Stimulated activated CD8-positive, alpha-beta memory T cell treated with anti-CD3 and anti-CD28 coated beads, Interleukin-7, amount 100 ng/mL, for 48 hours (primary cell): ENCODE measurements at regions not wholly inside any gene's neighbourhood (a gene's known extent, or its start where the extent isn't known, plus 50 kb on each side); places are given as distances from the start of the nearest gene placed in this dataset.

Source experiments
- DNase-seq, 2 donors: peaks; one replicate each; pipeline ENCODE4 v3.0.0-alpha.2; 2020; ENCODE audit warnings: low read depth in 1 of 2; ENCODE audit errors: extremely low read depth in 1 of 2

GRCh38 chr13:83618966-83619365 lies 263.3 kb downstream of the SLITRK1 start:
- DNase-seq = no peak

GRCh38 chr13:83613524-83613923 lies 268.8 kb downstream of the SLITRK1 start:
- no peak for DNase-seq

- no peak for DNase-seq
These were observed 280.7 kb downstream of the SLITRK1 start for GRCh38 chr13:83601539-83601938.

DNA sequence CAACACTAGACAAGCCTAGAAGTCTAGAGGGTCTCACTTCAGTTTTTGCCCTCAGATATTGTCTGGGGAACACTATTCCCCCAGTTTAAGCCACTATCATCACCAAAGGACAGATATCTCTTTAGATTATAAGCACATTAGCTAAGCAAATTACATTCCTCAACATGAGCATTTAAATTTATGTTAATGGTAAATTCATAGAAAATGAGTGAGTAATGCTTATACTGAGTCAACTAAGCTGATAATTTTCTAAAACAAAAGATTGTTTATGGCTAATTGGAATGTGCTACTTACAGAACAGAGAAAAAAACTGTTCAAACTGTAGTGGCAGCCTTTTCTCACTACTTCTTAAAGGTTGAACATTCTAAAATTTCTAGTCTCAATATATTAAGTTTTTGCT lies 290.2 kb downstream of the SLITRK1 start:
- no peak for DNase-seq

DNA sequence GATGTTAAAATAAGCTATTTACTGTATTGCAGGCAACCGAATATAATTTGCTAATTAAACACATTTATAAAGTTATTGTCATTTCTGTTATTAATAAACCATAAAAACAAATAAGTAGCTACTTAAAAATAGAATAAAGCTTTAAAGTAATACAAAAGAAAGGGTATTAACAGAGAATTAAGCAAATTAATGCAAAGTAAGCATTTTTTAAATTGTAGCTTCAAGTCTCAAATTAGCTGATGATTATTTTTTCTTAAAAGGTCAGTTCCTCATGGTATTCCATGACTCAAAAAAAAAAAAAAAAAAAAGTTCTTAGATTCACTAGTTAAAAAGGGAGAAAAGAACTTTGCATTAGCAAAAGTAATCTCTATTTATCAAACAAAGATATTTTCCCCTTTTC lies 292.5 kb downstream of the SLITRK1 start:
- DNase-seq = no peak

GRCh38 chr13:83577183-83577582 lies 305.1 kb downstream of the SLITRK1 start:
- no peak for DNase-seq

DNA sequence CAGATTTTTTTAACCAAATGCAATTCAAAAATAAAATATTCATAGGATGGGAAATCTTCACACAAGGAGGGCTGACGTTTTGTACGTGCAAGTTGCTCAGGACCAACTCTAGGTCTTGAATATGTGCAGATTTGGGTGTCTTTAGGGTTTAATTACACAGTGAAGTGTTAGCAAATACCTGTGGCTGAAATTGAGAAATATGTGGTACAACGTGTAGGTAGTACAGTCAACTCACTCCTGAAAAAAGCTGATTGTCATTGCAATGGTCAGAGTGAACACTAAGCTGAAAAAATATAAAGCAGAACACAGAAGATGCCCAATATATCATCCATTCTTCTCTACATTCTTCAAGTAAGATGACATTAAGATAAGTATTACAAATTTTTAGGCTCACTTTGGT lies 314.3 kb downstream of the SLITRK1 start:
- DNase-seq = no peak

- DNase-seq = no peak
These were observed 318.8 kb downstream of the SLITRK1 start for GRCh38 chr13:83563499-83563898.

- no peak for DNase-seq
These were observed 324.4 kb downstream of the SLITRK1 start for GRCh38 chr13:83557845-83558244.

GRCh38 chr13:83549671-83550070 lies 332.6 kb downstream of the SLITRK1 start:
- no peak for DNase-seq

DNA sequence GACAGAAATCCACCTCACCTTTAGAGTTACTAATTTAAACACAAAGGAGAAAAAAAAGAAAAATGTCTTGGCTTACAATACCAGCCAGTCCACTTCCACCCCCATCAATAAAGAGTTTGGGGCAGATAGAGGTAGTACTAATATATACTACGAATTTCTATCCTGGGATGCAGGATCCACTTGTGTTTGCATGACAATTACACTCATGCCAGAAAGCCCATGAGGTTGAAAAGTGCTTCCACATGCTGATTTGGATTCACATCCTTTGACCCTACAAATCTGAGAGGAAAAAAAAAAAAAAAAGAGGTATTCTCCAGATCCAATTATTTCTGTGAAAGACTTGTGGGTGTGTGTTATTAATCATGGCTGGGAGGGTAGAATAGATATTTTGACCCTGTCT lies 335.2 kb downstream of the SLITRK1 start:
- DNase-seq = no peak

DNA sequence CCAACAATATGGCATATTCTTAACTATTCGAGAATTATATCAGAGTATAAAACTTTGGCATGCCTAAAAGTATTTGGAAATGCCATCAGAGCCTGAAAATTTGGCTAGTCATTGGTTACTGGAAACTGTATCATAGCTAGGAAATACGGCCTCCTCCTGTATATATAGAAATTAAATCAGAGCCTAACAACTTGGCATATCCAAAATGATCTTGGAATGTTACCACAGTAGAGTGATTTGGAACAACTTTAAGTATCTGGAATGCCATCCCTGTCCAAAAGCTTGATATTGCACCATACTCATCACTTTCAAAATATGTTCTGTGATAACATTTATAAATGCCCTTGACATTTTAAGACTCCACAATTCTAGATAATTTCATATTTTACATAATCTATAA lies 335.8 kb downstream of the SLITRK1 start:
- DNase-seq = no peak

- no peak for DNase-seq
These were observed 343.6 kb downstream of the SLITRK1 start for GRCh38 chr13:83538636-83539035.

DNA sequence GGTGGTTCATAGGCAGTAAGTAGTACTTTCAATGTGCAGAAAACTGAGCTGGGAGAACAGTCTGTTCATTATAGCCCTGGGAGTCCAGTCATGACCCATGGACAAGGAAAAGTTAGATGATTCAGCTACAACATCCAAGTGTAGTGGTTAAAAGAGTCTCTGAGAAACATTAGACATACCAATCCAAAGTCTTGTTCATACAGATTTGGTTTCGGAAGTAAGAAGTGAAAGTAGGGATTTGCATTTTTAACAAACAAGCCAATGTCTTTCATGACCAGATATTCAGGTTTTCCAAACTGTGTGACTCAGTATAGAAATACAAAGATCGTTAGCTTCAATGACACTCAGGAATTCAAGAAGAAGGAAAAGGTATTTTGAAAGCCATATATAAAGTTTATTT lies 345.3 kb downstream of the SLITRK1 start:
- DNase-seq = no peak

DNA sequence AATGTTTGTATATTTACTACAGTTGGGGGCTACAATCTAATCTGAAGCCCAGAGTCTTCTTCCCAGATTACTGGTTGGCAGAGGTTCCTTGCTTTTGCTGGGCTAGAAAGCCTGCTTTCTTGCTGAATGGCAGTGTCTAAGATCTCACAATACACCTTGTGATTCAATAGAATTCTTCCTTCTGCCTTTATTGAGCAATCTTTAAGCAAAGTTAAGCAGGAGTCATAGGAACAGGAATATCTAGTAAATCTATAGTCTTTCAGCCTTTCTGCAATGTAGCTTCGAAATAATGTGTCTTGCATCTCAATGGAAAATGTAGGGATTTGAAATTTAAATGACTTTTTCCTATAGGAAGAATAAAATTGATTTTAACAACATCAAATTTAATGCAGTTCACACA lies 346.1 kb downstream of the SLITRK1 start:
- DNase-seq = no peak

- DNase-seq = no peak
These were observed 349.5 kb downstream of the SLITRK1 start for GRCh38 chr13:83532809-83533208.

DNA sequence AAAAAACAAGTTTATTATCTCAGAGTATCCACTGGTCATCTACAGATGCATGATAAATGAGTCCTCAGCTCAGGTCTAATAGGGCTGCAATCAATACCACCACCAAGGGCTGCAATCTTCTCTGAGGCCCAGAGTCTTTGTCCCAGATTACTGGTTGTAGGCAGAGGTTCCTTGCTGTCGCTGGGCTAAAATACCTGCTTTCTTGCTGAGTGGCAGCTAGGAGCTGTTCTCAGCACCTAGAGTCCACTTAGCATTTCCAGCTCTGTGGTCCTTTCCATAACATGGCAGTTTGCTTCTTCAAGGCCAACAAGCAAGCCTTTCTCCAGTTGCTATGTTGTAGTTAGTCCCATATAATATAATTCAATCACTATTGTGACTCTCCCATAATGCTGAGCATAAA lies 351.3 kb downstream of the SLITRK1 start:
- no peak for DNase-seq

- DNase-seq = no peak
These were observed 365.5 kb downstream of the SLITRK1 start for GRCh38 chr13:83516781-83517180.

GRCh38 chr13:83515268-83516015 lies 366.8 kb downstream of the SLITRK1 start:
- DNase-seq = no peak

DNA sequence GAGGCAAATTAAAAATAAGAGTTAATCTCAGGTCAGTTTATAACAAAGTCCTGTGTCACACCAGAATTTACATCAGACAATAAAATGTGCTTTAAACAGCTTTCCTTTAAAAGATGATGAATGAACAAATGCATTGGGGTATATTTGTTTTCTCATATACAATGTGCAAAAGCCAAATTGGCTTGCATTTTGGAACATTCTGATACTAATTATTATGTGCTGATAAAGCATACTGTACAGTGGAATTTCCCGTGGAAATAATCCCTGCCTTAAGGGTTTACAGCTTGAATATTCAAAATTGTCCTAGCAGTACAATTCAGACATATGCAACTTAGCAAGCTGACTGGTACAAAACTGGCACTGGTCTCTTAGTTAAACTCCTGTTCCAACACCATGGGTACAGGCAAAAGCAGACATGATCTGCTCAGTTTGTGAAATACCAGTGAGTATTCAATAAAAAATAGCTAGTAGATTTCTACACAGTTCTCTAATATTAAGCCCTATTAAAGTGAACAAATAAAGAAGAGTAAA lies 373.4 kb downstream of the SLITRK1 start:
- DNase-seq = no peak

DNA sequence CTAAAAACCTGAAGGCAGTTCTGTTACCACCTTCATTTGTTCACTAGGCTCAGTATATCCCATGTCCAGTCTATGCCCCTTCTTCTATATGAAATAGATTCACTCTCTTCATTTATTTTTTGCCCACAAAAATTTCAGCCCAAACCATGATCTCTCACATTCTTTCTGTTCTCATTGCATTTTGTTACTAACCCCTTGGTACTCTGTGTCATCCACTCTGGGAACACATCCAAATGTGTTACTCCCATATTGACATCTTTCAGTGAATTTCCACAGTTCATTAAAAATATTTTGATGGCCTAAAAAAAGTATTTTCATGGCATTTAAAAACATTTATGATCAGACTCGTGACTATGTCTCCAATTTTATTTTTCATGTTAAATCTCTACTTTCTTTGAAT lies 378.9 kb downstream of the SLITRK1 start:
- DNase-seq = no peak

DNA sequence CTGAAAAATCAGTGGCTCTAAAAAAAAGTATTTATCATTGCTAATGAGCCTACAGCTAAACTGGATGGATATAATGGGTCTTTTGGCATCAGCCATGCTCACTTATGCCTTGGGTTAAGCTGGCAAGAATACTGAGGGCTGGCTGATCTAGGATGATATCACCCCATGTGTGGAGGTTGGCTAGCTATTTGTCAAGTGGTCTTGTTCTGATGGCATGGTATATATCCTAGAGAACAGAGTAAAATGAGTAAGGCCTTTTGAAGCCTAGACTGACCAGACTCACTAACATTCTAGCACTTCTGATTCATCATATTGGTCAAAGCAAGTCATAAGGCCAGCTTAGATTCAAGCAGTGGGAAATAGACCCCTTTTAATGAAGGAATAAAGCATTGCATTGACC lies 383.0 kb downstream of the SLITRK1 start:
- DNase-seq = no peak
